Spleen (tissue), 7 donors: ENCODE measurements at regions not wholly inside any gene's neighbourhood (a gene's known extent, or its start where the extent isn't known, plus 50 kb on each side); places are given as distances from the start of the nearest gene placed in this dataset.

Experiments
- CTCF ChIP-seq, 11 experiments: fragments of 200-600 bp in 7 of 11; fragments of 450-650 bp in 4 of 11; sonication (generic) in 4 of 11; IDR thresholded peaks in 8 of 11; conservative IDR thresholded peaks in 3 of 11; 1 replicate in 7 of 11; 2 replicates in 4 of 11; pipeline versions ENCODE4 v1.4.0 to v1.8.0; 2016 to 2021; ENCODE audit warnings: antibody characterized with exemption in 11 of 11, inconsistent platforms in 4 of 11, mild to moderate bottlenecking in 1 of 11
- POLR2A ChIP-seq, 3 donors: fragments of 450-650 bp; IDR thresholded peaks; one replicate each; pipeline ENCODE4 v1.5.1; 2017; ENCODE audit warnings: antibody characterized with exemption in 3 of 3, mild to moderate bottlenecking in 1 of 3
- POLR2AphosphoS5 ChIP-seq, 3 donors: sonication (generic); formaldehyde crosslinking; IDR thresholded peaks; one replicate each; pipeline ENCODE4 v1.5.1; 2017; ENCODE audit warnings: antibody characterized with exemption in 3 of 3
- donor health status: DM: no; HTN: no; CAD: no; lungs with moderate emphysema.
- donor health status: DM: no; HTN: no; CAD: no.
- donor health status: DM: no; HTN: no; CAD: no.

GRCh38 chr5:129362456-129362855 is 97.6 kb upstream of the ADAMTS19 start:
- TF ChIP-seq CTCF (IDR thresholded peaks at IDR 0.05 in 8 of 11, conservative IDR thresholded peaks at IDR 0.05 in 3 of 11) (no peak), POLR2A (IDR thresholded peaks at IDR 0.05) (no peak), POLR2AphosphoS5 (IDR thresholded peaks at IDR 0.05) (no peak)
